Neural progenitor cell (in vitro differentiated cells): ENCODE measurements at regions not wholly inside any gene's neighbourhood (a gene's known extent, or its start where the extent isn't known, plus 50 kb on each side); places are given as distances from the start of the nearest gene placed in this dataset.

Experiments used
- EZH2 ChIP-seq: fragments of 200-600 bp; sonication (generic); IDR thresholded peaks from 2 replicates; pipeline ENCODE4 v1.6.1; 2017; ENCODE audit warnings: antibody characterized with exemption, mild to moderate bottlenecking, moderate library complexity
- EZH2phosphoT487 ChIP-seq: fragments of 200-600 bp; sonication (generic); IDR thresholded peaks from 2 replicates; pipeline ENCODE4 v1.6.1; 2017; ENCODE audit warnings: antibody characterized with exemption
- TF ChIP-seq, protein P1 (sequence below): fragments of 200-600 bp; sonication (generic); IDR thresholded peaks from 2 replicates; pipeline ENCODE4 v1.5.1; 2017; ENCODE audit warnings: antibody characterized with exemption, mild to moderate bottlenecking

DNA sequence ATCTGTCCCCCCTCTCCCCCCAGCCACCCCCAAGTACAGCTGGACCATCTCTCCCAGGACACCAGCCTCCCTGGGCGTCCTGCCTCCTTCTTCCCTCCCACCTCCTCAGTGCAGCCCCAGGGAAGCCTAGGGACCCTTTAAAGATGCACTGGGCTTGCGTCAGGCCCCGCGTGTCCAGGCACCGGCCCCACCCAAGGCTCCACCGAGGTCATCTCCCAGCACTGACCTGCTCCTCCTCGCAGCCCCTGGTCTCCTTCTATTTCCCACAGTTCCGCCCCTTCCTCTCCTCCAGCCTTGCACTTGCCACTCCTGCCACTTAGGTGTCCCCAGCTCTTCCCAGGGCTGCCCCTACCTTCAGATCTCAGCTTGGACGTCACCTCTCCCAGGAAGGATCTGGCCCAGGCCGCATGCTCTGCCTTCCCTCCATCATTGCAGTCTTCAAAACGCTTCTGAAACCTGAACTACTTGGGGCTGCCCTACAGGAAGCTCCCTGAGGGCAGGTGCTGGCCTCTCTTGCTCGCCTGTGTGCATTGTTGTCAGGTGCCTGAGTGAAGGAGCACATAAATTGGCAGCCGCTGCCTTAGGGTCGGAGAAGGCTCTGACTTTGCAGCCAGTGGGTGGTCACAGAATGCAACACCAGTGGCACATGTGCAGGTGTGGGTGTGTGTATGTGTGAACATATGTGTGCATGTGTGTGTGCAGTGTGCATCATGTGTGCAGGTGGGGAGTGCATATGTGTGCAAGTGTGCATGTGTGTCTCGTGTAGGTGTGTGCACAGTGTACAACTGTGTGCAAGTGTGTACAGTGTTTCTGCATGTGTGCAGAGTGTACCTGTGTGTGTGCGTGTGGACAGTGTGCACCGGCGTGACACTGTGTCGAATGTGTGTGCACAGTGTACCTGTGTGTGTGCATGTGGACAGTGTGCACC is 152.9 kb downstream of the C9orf50 start:
- TF ChIP-seq, protein P1, sequence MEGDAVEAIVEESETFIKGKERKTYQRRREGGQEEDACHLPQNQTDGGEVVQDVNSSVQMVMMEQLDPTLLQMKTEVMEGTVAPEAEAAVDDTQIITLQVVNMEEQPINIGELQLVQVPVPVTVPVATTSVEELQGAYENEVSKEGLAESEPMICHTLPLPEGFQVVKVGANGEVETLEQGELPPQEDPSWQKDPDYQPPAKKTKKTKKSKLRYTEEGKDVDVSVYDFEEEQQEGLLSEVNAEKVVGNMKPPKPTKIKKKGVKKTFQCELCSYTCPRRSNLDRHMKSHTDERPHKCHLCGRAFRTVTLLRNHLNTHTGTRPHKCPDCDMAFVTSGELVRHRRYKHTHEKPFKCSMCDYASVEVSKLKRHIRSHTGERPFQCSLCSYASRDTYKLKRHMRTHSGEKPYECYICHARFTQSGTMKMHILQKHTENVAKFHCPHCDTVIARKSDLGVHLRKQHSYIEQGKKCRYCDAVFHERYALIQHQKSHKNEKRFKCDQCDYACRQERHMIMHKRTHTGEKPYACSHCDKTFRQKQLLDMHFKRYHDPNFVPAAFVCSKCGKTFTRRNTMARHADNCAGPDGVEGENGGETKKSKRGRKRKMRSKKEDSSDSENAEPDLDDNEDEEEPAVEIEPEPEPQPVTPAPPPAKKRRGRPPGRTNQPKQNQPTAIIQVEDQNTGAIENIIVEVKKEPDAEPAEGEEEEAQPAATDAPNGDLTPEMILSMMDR = no peak
- no peak for TF ChIP-seq EZH2phosphoT487
- TF ChIP-seq EZH2 = no peak
